Stimulated activated CD8-positive, alpha-beta memory T cell treated with anti-CD3 and anti-CD28 coated beads, Interleukin-2, amount 100 ng/mL, for 1 hour (primary cell): ENCODE measurements at regions not wholly inside any gene's neighbourhood (a gene's known extent, or its start where the extent isn't known, plus 50 kb on each side); places are given as distances from the start of the nearest gene placed in this dataset.
"Not testable (repeated sequence)": the region's sequence is repeated elsewhere in the genome, so short reads cannot be mapped to it uniquely, and the experiment has no call there.

Experiments
- DNase-seq, 2 donors: peaks; one replicate each; pipeline ENCODE4 v3.0.0-alpha.2; 2020; ENCODE audit warnings: low read depth in 2 of 2

GRCh38 chr2:21850367-21850766 lies 726.6 kb downstream of the TDRD15 start:
- not testable (repeated sequence) for DNase-seq

DNA sequence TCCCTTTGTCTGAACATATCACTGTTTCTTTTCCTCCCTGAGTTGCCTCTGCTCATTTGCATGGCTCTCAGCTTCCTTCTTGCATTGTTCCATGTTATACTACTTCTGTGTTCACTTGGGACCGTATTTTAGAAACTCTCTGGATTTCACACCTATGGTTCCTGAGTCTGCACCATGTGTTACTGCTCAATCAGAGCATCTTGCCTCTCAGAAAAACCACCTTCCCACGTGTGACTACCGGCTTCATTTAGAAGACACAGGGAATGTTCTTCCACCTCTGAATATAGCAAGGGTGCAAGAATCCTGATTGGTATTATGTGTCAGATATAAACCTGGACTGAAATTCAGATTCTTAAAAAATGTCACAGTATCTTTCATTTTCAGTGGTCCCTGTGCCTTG lies 731.2 kb downstream of the TDRD15 start:
- DNase-seq = no peak

DNA sequence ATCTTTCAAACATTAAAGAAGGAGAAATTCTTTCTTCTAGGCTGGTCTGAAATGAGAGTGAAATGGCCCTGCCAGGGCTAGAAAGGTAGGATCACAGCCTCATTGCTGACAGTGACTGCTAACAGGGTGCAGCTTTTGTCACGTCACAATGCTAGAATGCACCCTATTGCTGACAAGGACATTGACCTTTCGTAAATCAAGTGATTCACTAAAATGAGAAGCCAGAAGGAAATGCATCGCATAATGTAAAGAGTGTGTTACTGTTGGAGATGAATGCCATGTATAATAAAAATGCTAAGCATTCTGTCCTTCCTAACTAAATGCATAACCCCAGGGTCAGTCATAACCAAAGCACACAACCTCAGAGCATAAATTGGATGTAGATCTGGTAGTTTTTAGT lies 732.9 kb downstream of the TDRD15 start:
- DNase-seq = no peak

GRCh38 chr2:21860907-21861306 lies 737.1 kb downstream of the TDRD15 start:
- DNase-seq = no peak

DNA sequence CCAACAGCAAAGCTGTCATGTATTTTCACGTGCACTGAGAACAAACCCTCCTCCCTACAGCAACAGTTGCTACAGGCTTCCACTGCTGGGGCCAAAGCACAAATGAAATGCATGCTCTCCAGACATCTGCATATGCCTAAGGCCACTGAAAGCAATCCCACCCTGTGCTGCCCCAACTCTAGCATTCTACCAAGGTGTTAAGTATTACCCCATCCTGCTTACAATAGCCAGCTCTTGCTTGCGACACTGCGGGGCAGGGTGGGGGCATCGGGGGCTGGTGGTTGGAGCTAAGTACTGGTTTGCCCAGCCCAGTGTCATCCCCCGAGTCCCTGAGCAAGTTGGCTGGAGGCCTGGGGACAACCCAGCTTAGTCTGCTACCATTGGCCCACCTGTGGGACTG lies 742.5 kb downstream of the TDRD15 start:
- no peak for DNase-seq

- no peak for DNase-seq
Measured at GRCh38 chr2:21887881-21888280, 764.1 kb downstream of the TDRD15 start.

- no peak for DNase-seq
Measured at GRCh38 chr2:21890041-21890440, 766.3 kb downstream of the TDRD15 start.

GRCh38 chr2:21890716-21891115 lies 766.9 kb downstream of the TDRD15 start:
- no peak for DNase-seq

DNA sequence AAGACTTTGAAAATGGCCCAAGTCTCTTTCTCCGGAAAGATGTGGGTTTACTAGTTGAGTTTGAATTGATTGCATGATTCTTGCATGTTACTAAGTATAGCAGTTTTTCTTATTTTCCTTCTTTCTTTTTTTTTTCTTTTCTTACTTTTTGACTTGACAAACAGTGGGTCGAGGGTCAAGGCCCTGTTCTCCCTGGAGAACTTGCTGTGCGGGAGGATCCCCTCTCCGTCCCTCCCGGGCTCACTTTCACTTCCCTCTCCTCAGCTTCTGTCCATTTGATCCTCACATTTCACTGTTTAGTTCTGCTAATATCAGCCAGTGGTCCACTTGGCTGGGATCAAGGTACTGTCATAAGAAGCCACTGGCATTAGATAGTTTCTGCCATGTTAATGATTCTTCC lies 767.4 kb downstream of the TDRD15 start:
- no peak for DNase-seq

GRCh38 chr2:21892140-21892539 lies 768.4 kb downstream of the TDRD15 start:
- DNase-seq = no peak

- DNase-seq = no peak
Measured at GRCh38 chr2:21895200-21895599, 771.4 kb downstream of the TDRD15 start.

GRCh38 chr2:21908712-21909380 lies 785.1 kb downstream of the TDRD15 start:
- DNase-seq = not testable (repeated sequence)

- no peak for DNase-seq
Measured at GRCh38 chr2:21910832-21911507, 787.2 kb downstream of the TDRD15 start.

DNA sequence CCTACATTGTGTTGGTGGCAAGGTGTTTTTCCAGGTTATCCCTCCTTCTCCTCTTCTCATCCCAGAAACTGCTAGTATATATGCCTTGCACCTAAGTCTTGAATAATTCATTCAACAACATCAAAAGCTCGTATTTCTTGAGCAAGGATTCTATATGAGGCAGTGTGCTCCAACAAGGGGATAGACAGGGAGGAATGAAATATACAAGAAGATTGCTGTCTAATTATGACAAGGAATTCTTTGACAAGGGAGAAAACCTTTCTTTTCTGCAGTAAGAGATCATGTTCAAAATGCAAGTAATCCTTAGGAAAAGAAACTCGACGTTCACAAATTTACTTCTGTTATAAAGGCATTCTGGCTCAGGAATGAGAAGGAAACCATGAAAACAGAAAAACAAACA lies 788.6 kb downstream of the TDRD15 start:
- DNase-seq = no peak

GRCh38 chr2:21915201-21915600 lies 791.4 kb downstream of the TDRD15 start:
- DNase-seq = no peak

GRCh38 chr2:21916934-21917522 lies 793.3 kb downstream of the TDRD15 start:
- DNase-seq = no peak

DNA sequence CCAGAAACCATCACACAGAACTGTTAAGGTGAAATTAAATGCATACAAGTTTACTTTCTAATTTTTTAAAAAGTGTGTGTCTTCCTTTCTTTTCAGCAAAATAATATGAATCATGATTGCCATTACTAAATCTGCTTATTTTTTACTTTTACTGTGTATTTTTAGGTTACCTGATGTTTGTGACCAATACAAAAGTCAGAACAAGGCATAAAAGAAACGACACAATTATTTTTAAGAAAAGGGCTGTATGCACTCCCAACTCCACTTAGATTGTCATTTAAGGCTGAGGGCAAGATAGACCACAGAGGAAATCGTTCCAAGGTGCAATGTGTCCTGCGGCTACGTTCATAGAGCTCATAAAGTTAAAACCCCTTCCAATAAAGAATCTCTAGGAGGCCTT lies 797.0 kb downstream of the TDRD15 start:
- DNase-seq = no peak

DNA sequence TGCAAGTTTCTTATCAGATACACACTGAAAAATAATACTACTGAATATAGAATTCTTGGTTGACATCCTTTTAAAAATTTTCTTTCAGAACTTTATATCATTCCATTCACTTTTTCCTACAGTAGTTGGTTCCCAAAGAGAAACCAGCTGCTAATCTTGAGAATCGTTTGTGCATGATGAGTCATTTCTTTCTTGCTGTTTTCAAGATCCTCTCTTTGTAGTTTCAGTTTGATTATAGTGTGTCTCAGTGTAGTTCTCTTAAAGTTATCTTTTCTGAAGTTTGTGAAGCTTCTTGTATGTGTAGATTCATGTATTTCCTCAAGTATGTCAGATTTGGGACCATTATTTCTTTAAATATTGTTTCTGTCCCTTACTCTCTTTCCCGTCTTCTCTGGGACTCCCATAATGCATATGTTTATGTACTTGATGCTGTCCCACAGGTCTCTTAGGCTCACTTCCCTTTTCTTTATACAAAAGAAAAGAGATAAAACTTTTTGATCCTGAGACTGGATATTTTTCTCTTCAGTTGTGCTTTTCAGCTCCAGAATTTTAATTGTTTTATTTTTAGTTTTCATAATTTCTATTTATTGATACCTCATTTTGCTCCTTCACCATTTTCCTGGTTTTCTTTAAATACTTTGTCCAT lies 801.0 kb downstream of the TDRD15 start:
- no peak for DNase-seq

DNA sequence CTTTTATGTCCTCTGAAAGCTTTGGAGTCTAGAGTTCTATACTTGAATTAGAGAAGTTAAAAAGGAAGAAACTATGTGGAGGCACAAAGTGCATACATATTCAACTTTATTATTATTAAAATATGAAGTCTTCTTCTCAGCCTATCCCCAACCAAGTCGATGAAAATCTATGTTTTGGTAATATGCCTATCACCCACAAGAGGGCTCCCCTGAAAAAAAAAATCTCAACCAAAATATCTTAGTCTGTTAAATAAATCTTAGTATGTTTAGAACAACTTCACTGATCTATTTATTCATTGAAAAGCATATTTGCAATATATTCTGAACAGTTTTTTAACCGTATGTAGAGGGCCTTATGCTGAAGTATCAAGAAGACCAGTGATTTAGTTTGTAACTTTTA lies 804.5 kb downstream of the TDRD15 start:
- DNase-seq = no peak

GRCh38 chr2:21930226-21930625 lies 806.5 kb downstream of the TDRD15 start:
- DNase-seq = no peak

GRCh38 chr2:21939967-21940366 lies 816.2 kb downstream of the TDRD15 start:
- DNase-seq = no peak

GRCh38 chr2:21944536-21944935 lies 820.8 kb downstream of the TDRD15 start:
- DNase-seq = no peak

DNA sequence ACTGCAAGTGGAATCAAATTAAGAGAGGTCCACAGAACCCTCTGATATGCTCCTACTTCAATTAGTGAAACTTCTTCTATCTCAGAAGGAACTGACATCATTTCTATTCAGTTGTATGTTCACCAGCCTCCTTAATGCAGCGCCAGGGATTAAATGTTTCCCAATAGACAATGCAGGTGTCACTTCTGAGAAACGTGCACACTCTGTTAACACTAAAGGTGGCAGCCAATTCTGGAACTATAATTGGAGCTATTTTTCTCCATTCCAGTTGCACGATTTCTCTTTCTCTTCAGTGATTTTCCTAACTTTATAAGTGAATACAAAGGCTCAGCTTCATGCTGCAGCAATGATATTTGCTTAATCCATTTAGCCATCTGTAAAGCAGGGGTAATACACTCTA lies 821.9 kb downstream of the TDRD15 start:
- DNase-seq = no peak
